HL-60 (cell line): ENCODE measurements at regions not wholly inside any gene's neighbourhood (a gene's known extent, or its start where the extent isn't known, plus 50 kb on each side); places are given as distances from the start of the nearest gene placed in this dataset.

Experiments
- DNase-seq, 2 experiments: peaks; one replicate each; pipeline ENCODE4 v3.0.0-alpha.2; 2010 to 2020; ENCODE audit warnings: low read depth in 1 of 2, low spot score in 1 of 2
- H3K27ac ChIP-seq: fragments of 250-450 bp; sonication (Bioruptor Pico); replicated peaks from 2 replicates; pipeline ENCODE4 v1.5.1; 2020; ENCODE audit warnings: mild to moderate bottlenecking, moderate library complexity
- H3K27me3 ChIP-seq: fragments of 250-450 bp; sonication (Bioruptor Pico); 2 replicates; pipeline ENCODE4 v1.5.1; 2021; ENCODE audit warnings: mild to moderate bottlenecking, moderate library complexity; ENCODE audit not compliant: insufficient read depth, poor library complexity, severe bottlenecking
- H3K4me3 ChIP-seq: replicated peaks from 2 replicates; pipeline ENCODE4 v1.5.1; 2011; ENCODE audit warnings: mild to moderate bottlenecking, control low read depth, low read length; ENCODE audit not compliant: insufficient read depth
- CTCF ChIP-seq: IDR thresholded peaks from one replicate; pipeline ENCODE4 v1.5.1; 2011; ENCODE audit warnings: low read length, control low read depth, inconsistent platforms; ENCODE audit not compliant: insufficient read depth
- GABPA ChIP-seq: IDR thresholded peaks from 2 replicates; pipeline ENCODE4 v1.6.1; 2012; ENCODE audit warnings: low read depth
- POLR2AphosphoS5 ChIP-seq: IDR thresholded peaks from 2 replicates; pipeline ENCODE4 v1.6.1; 2012; ENCODE audit warnings: low read depth
- REST ChIP-seq: IDR thresholded peaks from 2 replicates; pipeline ENCODE4 v1.6.1; 2012; ENCODE audit warnings: low read depth; ENCODE audit not compliant: insufficient replicate concordance
- SPI1 ChIP-seq: IDR thresholded peaks from 2 replicates; pipeline ENCODE4 v1.6.1; 2012; ENCODE audit warnings: low read depth, mild to moderate bottlenecking, borderline replicate concordance

DNA sequence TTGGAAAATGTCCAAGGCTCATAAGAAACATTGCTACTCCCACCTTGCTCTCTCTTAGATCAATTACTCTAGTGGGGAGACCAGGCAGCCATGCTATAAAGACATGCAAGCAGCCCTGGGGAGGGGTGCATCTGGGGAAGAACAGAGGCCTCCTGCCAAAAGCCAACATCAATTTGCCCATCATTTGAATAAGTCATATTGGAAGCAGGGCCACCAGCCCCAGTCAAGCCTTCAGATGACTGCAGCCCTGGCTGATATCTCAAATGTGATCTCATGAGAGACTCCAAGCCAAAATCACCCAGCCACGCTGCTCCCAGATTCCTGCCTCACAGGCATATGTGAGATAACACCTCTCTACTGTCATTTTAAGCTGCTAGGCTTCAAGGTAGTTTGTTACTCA is 157.5 kb upstream of the PDE1C start:
- no peak for DNase-seq

GRCh38 chr7:32224276-32224675 is 154.1 kb upstream of the PDE1C start:
- Histone ChIP-seq H3K27me3 (no peaks in the 10 kb centered on the region), H3K27ac (no peak overlapping the region), H3K4me3 (no peak overlapping the region)
- DNase-seq, result no peak
- TF ChIP-seq POLR2AphosphoS5 (no peak), CTCF (no peak), SPI1 (no peak), GABPA (no peak), REST (no peak)

More for the DNA sequence above, 157.5 kb upstream of the PDE1C start:
- no peaks in the 10 kb centered on the region for H3K27me3 ChIP-seq
- no peak overlapping the region for H3K4me3 ChIP-seq
- H3K27ac ChIP-seq, result no peak overlapping the region
- TF ChIP-seq REST (no peak), POLR2AphosphoS5 (no peak), CTCF (no peak), GABPA (no peak), SPI1 (no peak)

DNA sequence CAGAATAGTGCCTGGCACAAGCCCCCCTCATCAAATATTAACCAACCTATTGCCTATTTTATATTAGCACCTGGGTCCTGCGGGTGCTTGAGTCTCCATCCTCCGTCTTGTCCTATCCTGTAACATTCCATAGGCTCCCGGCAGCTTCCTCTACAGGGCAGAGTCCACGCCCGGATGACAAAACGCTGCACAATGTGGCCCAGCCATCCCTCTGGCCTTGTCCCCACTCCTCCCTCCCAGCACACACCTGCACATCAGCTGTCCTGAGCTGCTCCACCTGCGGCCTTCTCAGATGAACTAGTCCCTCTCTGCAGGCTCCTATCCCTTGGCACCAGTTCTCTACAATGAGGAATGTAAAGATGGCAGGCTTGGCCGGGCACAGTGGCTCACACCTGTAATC is 153.5 kb upstream of the PDE1C start:
- Histone ChIP-seq H3K27ac (no peak overlapping the region), H3K27me3 (no peaks in the 10 kb centered on the region), H3K4me3 (no peak overlapping the region)
- no peak for TF ChIP-seq GABPA
- TF ChIP-seq REST, result no peak
- no peak for TF ChIP-seq CTCF
- TF ChIP-seq POLR2AphosphoS5, result no peak
- TF ChIP-seq SPI1, result no peak
- DNase-seq, result no peak
